Liver (tissue), 8 donors: ENCODE measurements at regions not wholly inside any gene's neighbourhood (a gene's known extent, or its start where the extent isn't known, plus 50 kb on each side); places are given as distances from the start of the nearest gene placed in this dataset.
"Not testable (repeated sequence)": the region's sequence is repeated elsewhere in the genome, so short reads cannot be mapped to it uniquely, and the experiment has no call there.

Source experiments
- DNase-seq: peaks from one replicate; pipeline ENCODE4 v3.0.0-alpha.2; 2017; ENCODE audit warnings: low spot score
- H3K27ac ChIP-seq, 2 donors: one replicate each; pipeline ENCODE4 v1.7.0; 2013; ENCODE audit warnings: inconsistent platforms in 2 of 2, low read length in 2 of 2, control low read depth in 1 of 2, low read depth in 1 of 2, mild to moderate bottlenecking in 1 of 2
- H3K27me3 ChIP-seq, 4 donors: one replicate each; pipeline versions ENCODE4 v1.6.1 to v1.7.0; 2013; ENCODE audit warnings: low read length in 3 of 4, inconsistent platforms in 1 of 4, mild to moderate bottlenecking in 1 of 4, moderate library complexity in 1 of 4; ENCODE audit not compliant: control insufficient read depth in 4 of 4, insufficient read depth in 4 of 4
- H3K36me3 ChIP-seq, 4 donors: one replicate each; pipeline versions ENCODE4 v1.6.1 to v1.7.0; 2013; ENCODE audit warnings: low read length in 3 of 4, mild to moderate bottlenecking in 3 of 4, low read depth in 1 of 4, moderate library complexity in 1 of 4; ENCODE audit not compliant: control insufficient read depth in 4 of 4, insufficient read depth in 3 of 4
- H3K4me1 ChIP-seq, 4 donors: one replicate each; pipeline versions ENCODE4 v1.6.1 to v1.7.0; 2013; ENCODE audit warnings: low read length in 3 of 4, mild to moderate bottlenecking in 3 of 4, moderate library complexity in 1 of 4; ENCODE audit not compliant: control insufficient read depth in 4 of 4, insufficient read depth in 4 of 4
- H3K4me3 ChIP-seq, 3 donors: one replicate each; pipeline versions ENCODE4 v1.6.1 to v1.7.0; 2013; ENCODE audit warnings: low read length in 3 of 3, control low read depth in 1 of 3, low read depth in 1 of 3, mild to moderate bottlenecking in 1 of 3
- H3K9ac ChIP-seq, 2 donors: one replicate each; pipeline ENCODE4 v1.7.0; 2013; ENCODE audit warnings: low read length in 2 of 2, mild to moderate bottlenecking in 2 of 2, moderate library complexity in 2 of 2, control low read depth in 1 of 2, low read depth in 1 of 2
- H3K9me3 ChIP-seq, 4 donors: one replicate each; pipeline versions ENCODE4 v1.6.1 to v1.7.0; 2013; ENCODE audit warnings: low read length in 3 of 4; ENCODE audit not compliant: control insufficient read depth in 4 of 4
- EGR1 ChIP-seq, 2 donors: IDR thresholded peaks; 2 replicates each; pipeline ENCODE4 v1.6.1; 2016 to 2018; ENCODE audit warnings: antibody characterized with exemption in 2 of 2, low read depth in 2 of 2
- FOXA1 ChIP-seq: IDR thresholded peaks from 2 replicates; pipeline ENCODE4 v1.6.1; 2016; ENCODE audit warnings: antibody characterized with exemption
- FOXA2 ChIP-seq: IDR thresholded peaks from 2 replicates; pipeline ENCODE4 v1.6.1; 2016; ENCODE audit warnings: antibody characterized with exemption
- GABPA ChIP-seq, 2 donors: IDR thresholded peaks in 1 of 2; conservative IDR thresholded peaks in 1 of 2; 2 replicates each; pipeline ENCODE4 v1.6.1; 2016; ENCODE audit warnings: antibody characterized with exemption in 2 of 2, mild to moderate bottlenecking in 1 of 2, moderate library complexity in 1 of 2
- HNF4A ChIP-seq, 2 donors: conservative IDR thresholded peaks; 2 replicates each; pipeline ENCODE4 v1.6.1; 2016; ENCODE audit warnings: antibody characterized with exemption in 2 of 2, mild to moderate bottlenecking in 2 of 2
- HNF4G ChIP-seq: IDR thresholded peaks from 2 replicates; pipeline ENCODE4 v1.6.1; 2016; ENCODE audit warnings: antibody characterized with exemption
- JUND ChIP-seq, 2 donors: IDR thresholded peaks; 2 replicates each; pipeline ENCODE4 v1.6.1; 2016; ENCODE audit warnings: antibody characterized with exemption in 2 of 2
- NR2F2 ChIP-seq: IDR thresholded peaks from 2 replicates; pipeline ENCODE4 v1.6.1; 2016; ENCODE audit warnings: antibody characterized with exemption
- RAD21 ChIP-seq, 2 donors: IDR thresholded peaks; 2 replicates each; pipeline ENCODE4 v1.6.1; 2016; ENCODE audit warnings: antibody characterized with exemption in 2 of 2, mild to moderate bottlenecking in 2 of 2
- RXRA ChIP-seq, 2 donors: IDR thresholded peaks; 2 replicates each; pipeline ENCODE4 v1.6.1; 2017 to 2018; ENCODE audit warnings: antibody characterized with exemption in 2 of 2, mild to moderate bottlenecking in 1 of 2
- TAF1 ChIP-seq: conservative IDR thresholded peaks from 2 replicates; pipeline ENCODE4 v1.6.1; 2016; ENCODE audit warnings: antibody characterized with exemption, mild to moderate bottlenecking
- YY1 ChIP-seq: IDR thresholded peaks from 2 replicates; pipeline ENCODE4 v1.6.1; 2016; ENCODE audit warnings: antibody characterized with exemption, mild to moderate bottlenecking
- WGBS: extraction: QIAGEN DNeasy Blood & Tissue Kit; methylation state at CpG from one replicate; pipeline ENCODE4 v1.1.7; 2013; 5-methylcytosine and 5-hydroxymethylcytosine counted together
- TF ChIP-seq, protein P1 (sequence below): IDR thresholded peaks from 2 replicates; pipeline ENCODE4 v1.6.1; 2016; ENCODE audit warnings: antibody characterized with exemption
- TF ChIP-seq, protein P2 (sequence below): IDR thresholded peaks from 2 replicates; pipeline ENCODE4 v1.6.1; 2016; ENCODE audit warnings: antibody characterized with exemption
- TF ChIP-seq, protein P3 (sequence below): IDR thresholded peaks from 2 replicates; pipeline ENCODE4 v1.6.1; 2016; ENCODE audit warnings: antibody characterized with exemption
- TF ChIP-seq, protein P4 (sequence below): IDR thresholded peaks from 2 replicates; pipeline ENCODE4 v1.6.1; 2016; ENCODE audit warnings: antibody characterized with exemption, mild to moderate bottlenecking
- TF ChIP-seq, protein P5 (sequence below): fragments of 150-350 bp; IDR thresholded peaks from 2 replicates; pipeline ENCODE4 v1.5.1; 2017; ENCODE audit warnings: improper control_type of control experiment, low read depth, low read length; ENCODE audit not compliant: missing input control
- donor health status: healthy.
- donor health status: healthy.
- donor health status: healthy.
- donor health status: healthy.
- donor health status: healthy.

DNA sequence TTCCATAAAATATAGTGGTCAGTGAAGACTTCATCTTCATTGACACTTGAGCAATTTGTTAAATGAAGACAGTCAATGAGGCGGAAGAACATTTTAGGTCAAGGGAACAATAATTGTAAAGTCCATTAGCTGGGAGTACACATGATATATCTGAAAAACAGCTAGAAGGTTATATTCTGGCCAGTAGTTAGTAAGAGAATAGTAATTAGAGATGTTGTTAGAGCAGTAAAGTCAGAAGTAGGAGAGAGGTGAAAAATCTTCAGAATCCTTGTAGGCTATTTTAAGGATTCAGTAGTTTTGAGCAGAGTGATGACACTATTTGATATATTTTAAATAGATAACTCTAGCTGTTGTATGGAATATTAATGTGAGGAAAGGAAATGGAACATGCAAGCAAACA, 915.6 kb upstream of the NEGR1 start (continued):
- TF ChIP-seq YY1: no peak

DNA sequence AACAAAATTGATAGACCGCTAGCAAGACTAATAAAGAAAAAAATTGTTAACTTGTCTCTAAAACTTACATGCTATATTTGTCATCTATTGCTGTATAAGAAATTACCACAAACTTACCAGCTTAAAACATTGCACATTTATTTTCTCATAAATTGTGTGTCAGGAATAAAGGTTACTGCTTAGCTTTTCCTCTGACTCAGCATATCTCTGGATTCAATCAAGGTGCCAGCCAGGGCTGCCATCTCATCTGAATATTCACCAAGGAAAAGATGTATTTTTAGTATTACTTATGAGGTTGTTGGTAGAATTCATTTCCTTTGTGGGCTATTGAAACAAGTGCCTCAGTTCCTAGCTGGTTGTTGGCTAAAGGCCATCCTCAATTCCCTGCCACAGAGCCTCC, 912.6 kb upstream of the NEGR1 start:
- Histone ChIP-seq H3K27me3 (no peaks in the 10 kb centered on the region), H3K27ac (no peak overlapping the region), H3K9me3 (peaks cover 0 to 5% (median 0%) of the 10 kb centered on the region in 4 donors), H3K9ac (no peak overlapping the region), H3K4me1 (no peaks in the 10 kb centered on the region), H3K36me3 (no peaks in the 10 kb centered on the region), H3K4me3 (no peak overlapping the region)
- DNase-seq: no peak
- 74% methylated on average over 1 of the region's 1 CpG for WGBS
- TF ChIP-seq, protein P1, sequence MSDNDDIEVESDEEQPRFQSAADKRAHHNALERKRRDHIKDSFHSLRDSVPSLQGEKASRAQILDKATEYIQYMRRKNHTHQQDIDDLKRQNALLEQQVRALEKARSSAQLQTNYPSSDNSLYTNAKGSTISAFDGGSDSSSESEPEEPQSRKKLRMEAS: no peak
- no peak for TF ChIP-seq EGR1 (IDR thresholded peaks at IDR 0.05; ENCODE audit: low read depth in 2 of 2)
- TF ChIP-seq RXRA (IDR thresholded peaks at IDR 0.05): no peak
- TF ChIP-seq, protein P2, sequence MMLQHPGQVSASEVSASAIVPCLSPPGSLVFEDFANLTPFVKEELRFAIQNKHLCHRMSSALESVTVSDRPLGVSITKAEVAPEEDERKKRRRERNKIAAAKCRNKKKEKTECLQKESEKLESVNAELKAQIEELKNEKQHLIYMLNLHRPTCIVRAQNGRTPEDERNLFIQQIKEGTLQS: no peak
- TF ChIP-seq, protein P3, sequence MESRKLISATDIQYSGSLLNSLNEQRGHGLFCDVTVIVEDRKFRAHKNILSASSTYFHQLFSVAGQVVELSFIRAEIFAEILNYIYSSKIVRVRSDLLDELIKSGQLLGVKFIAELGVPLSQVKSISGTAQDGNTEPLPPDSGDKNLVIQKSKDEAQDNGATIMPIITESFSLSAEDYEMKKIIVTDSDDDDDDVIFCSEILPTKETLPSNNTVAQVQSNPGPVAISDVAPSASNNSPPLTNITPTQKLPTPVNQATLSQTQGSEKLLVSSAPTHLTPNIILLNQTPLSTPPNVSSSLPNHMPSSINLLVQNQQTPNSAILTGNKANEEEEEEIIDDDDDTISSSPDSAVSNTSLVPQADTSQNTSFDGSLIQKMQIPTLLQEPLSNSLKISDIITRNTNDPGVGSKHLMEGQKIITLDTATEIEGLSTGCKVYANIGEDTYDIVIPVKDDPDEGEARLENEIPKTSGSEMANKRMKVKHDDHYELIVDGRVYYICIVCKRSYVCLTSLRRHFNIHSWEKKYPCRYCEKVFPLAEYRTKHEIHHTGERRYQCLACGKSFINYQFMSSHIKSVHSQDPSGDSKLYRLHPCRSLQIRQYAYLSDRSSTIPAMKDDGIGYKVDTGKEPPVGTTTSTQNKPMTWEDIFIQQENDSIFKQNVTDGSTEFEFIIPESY: no peak
- no peak for TF ChIP-seq HNF4A (conservative IDR thresholded peaks at IDR 0.05)
- TF ChIP-seq, protein P4, sequence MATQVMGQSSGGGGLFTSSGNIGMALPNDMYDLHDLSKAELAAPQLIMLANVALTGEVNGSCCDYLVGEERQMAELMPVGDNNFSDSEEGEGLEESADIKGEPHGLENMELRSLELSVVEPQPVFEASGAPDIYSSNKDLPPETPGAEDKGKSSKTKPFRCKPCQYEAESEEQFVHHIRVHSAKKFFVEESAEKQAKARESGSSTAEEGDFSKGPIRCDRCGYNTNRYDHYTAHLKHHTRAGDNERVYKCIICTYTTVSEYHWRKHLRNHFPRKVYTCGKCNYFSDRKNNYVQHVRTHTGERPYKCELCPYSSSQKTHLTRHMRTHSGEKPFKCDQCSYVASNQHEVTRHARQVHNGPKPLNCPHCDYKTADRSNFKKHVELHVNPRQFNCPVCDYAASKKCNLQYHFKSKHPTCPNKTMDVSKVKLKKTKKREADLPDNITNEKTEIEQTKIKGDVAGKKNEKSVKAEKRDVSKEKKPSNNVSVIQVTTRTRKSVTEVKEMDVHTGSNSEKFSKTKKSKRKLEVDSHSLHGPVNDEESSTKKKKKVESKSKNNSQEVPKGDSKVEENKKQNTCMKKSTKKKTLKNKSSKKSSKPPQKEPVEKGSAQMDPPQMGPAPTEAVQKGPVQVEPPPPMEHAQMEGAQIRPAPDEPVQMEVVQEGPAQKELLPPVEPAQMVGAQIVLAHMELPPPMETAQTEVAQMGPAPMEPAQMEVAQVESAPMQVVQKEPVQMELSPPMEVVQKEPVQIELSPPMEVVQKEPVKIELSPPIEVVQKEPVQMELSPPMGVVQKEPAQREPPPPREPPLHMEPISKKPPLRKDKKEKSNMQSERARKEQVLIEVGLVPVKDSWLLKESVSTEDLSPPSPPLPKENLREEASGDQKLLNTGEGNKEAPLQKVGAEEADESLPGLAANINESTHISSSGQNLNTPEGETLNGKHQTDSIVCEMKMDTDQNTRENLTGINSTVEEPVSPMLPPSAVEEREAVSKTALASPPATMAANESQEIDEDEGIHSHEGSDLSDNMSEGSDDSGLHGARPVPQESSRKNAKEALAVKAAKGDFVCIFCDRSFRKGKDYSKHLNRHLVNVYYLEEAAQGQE: no peak
- no peak for TF ChIP-seq GABPA (IDR thresholded peaks at IDR 0.05 in 1 of 2, conservative IDR thresholded peaks at IDR 0.05 in 1 of 2)
- no peak for TF ChIP-seq RAD21 (IDR thresholded peaks at IDR 0.05)
- TF ChIP-seq HNF4G: no peak
- no peak for TF ChIP-seq FOXA1
- no peak for TF ChIP-seq TAF1
- no peak for TF ChIP-seq FOXA2
- no peak for TF ChIP-seq NR2F2
- TF ChIP-seq JUND (IDR thresholded peaks at IDR 0.05): no peak
- TF ChIP-seq, protein P5, sequence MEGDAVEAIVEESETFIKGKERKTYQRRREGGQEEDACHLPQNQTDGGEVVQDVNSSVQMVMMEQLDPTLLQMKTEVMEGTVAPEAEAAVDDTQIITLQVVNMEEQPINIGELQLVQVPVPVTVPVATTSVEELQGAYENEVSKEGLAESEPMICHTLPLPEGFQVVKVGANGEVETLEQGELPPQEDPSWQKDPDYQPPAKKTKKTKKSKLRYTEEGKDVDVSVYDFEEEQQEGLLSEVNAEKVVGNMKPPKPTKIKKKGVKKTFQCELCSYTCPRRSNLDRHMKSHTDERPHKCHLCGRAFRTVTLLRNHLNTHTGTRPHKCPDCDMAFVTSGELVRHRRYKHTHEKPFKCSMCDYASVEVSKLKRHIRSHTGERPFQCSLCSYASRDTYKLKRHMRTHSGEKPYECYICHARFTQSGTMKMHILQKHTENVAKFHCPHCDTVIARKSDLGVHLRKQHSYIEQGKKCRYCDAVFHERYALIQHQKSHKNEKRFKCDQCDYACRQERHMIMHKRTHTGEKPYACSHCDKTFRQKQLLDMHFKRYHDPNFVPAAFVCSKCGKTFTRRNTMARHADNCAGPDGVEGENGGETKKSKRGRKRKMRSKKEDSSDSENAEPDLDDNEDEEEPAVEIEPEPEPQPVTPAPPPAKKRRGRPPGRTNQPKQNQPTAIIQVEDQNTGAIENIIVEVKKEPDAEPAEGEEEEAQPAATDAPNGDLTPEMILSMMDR: no peak

DNA sequence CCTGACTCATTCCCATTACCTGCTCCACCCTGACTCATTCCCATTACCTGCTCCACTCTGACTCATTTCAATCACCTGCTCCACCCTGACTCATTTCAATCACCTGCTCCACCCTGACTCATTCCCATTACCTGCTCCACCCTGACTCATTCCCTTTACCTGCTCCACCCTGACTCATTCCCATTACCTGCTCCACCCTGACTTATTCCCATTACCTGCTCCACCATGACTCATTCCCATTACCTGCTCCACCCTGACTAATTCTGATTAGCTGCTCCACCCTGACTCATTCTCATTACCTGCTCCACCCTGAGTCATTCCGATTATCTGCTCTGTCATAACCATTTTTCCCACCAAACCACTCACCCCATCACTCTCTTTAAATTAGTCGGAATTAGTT, 901.2 kb upstream of the NEGR1 start:
- not testable (repeated sequence) for H3K27me3 ChIP-seq, H3K9ac ChIP-seq, H3K9me3 ChIP-seq, DNase-seq, H3K4me3 ChIP-seq, H3K36me3 ChIP-seq, H3K4me1 ChIP-seq, H3K27ac ChIP-seq
- WGBS: 89% methylated on average over 2 of the region's 2 CpGs
